G401.6 (cell line): ENCODE measurements at regions not wholly inside any gene's neighbourhood (a gene's known extent, or its start where the extent isn't known, plus 50 kb on each side); places are given as distances from the start of the nearest gene placed in this dataset.

Experiments used
- FAIRE-seq: peaks from 2 replicates; lab custom pipeline; 2012; peaks lifted over from hg19 to GRCh38; lab: Jason Lieb, UNC

DNA sequence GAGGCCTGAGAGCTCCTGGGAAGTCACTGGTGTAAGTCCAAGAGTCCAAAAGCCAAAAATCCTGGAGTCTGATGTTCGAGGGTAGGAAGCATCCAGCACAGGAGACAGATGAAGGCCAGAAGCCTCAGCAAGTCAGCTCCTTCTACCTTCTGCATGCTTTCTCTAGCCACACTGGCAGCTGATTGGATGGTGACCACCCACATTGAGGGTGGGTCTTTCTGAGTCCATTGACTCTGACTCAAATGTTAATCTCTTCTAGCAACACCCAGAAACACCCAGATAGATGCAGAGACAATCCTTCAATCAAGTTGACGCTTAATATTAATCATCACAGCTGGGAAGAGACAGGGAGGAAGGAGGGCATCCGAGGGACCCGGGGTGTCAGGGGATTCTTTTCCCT is 305.8 kb downstream of the AACS start:
- FAIRE-seq = no peak

GRCh38 chr12:125372085-125372484 is 306.9 kb downstream of the AACS start:
- no peak for FAIRE-seq

DNA sequence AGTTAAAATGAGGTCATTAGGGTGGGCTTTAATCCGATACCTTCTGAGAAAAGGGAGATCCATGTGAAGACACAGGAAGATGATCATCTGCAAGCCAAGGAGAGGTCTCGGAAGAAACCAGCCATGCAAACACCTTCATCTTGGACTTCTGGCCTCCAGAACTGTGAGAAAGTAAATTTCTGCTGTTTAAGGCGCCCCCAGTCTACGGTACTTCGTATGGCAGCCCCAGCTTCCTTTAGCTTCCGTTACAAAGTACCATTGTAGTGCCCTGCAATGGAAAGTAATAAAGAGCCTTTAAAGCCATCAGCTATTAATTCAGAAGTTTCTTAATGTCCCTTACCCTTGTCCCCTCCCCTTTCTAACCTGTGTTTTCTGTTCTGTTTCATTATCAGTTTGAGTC is 308.1 kb downstream of the AACS start:
- FAIRE-seq = no peak

DNA sequence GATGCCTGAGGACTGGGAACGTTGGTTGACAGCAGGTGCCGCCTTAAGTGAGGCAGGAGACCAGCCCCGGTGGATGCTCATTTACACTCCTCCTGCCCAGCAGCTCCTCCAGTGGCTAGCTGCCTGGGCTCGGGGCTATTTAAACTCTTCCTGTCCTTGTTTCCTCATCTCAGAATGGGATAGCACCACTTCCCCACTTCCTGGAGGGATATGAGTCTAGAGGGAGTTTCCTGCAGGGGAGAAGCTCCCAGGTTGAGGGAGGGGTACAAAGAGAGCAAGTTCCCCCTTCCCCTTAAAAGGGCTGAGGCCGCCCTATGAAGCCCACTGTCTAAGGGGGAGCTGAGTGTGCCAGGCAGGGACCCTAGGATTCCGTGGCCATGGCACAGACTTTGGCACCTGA is 311.2 kb downstream of the AACS start:
- no peak for FAIRE-seq

GRCh38 chr12:125377093-125377492 is 311.9 kb downstream of the AACS start:
- FAIRE-seq = no peak

DNA sequence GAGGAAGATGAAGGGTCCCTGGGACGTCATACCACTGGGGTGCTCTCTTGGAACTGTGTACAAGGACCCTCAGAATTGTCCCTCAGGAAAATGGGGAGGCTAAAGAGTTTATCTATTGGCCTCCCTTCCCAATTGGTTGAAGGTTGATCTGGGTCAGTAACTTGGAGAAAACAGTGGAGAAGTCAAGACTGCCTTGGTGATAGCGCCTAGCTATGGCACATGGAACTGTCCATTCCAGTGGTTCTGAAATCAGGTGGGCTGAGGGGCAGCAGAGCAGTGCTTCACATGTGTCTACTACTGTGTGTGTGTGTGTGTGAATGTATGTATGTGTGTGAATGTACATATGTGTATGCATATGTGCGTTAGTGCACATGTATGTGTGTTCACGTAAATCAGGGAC is 316.1 kb downstream of the AACS start:
- no peak for FAIRE-seq

DNA sequence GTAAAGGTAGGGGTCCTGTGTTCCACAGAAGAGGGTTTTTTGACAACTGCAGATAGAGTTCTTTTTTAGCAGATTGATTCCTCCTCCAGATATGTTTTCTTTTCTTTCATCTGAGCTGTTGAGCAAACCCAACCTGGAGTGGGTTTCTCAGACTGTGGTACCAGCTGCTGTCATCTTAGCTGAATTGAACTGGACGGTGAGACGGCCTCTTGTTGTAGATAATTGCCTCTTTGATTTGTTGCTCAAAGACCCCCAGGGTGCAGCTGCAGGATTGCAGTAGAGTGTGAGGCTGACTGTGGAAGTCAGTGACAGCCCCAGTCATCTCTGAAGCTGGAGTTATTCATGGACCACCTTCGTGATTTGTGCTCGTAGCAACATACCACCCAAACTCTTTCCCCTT is 317.7 kb downstream of the AACS start:
- no peak for FAIRE-seq

- FAIRE-seq = no peak
Measured at GRCh38 chr12:125386652-125387051, 321.4 kb downstream of the AACS start.

- FAIRE-seq = no peak
Measured at GRCh38 chr12:125387206-125387605, 322.0 kb downstream of the AACS start.

- no peak for FAIRE-seq
Measured at GRCh38 chr12:125389061-125389697, 323.9 kb downstream of the AACS start.

GRCh38 chr12:125393569-125393968 is 328.3 kb downstream of the AACS start:
- FAIRE-seq = no peak

GRCh38 chr12:125395583-125396215 is 330.5 kb downstream of the AACS start:
- FAIRE-seq = no peak

DNA sequence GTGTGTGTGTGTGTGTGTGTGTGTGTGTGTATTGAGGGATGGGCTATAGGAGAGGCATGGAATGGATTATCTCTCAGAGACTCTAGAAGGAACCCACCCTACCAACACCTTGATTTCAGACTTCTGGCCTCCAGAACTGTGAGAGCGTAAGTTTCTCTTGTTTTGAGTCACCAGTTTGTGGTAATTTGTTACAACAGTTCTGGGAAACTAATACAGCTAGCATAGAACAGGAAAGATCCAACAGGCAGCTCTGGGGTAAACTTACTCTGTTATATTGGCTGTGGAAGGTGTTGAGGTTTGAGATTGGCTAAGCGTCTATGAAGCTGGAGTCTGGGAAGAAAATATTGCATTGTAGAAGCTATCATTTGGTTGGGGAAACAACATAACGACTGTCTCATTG is 334.3 kb downstream of the AACS start:
- no peak for FAIRE-seq

GRCh38 chr12:125402874-125403789 is 337.9 kb downstream of the AACS start:
- FAIRE-seq = peak; percentile 83

DNA sequence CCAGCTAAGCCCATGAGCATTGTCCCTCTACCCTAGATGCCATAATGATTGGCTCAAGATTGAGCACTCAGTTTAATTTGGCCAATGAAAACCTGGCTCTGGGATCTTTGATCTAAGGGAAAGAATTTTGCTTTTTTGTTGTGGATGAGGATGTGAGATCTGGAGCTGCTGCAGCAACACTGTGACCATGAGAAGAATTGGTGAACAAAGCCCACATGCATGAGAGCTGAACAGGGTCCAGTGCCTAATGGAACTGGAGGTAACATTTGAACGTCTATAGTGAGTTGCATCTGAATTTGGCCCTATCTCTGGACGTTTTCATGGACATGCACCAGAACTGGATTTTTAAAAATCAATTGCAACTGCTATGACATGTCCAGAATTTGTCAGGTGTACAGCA is 338.6 kb downstream of the AACS start:
- FAIRE-seq = no peak

DNA sequence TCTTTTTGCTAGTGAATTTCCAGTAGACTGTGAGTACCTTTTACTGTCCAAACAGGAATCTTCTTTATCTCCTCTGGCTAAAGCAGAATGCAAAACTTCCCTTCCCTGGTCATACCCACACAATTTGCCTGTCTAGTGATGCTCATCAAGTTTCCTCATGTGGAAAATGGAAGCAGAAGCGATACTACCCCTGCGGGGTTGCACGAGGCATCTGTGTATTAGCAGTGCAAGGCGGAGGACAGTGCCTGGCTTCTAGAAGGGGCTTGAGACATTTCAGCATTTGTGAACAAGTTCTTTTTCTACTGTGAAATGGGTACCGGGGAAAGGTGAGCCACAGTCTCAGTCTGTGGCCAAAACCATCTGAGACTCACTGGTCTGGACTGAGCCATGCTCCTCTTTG is 340.9 kb downstream of the AACS start:
- FAIRE-seq = no peak

GRCh38 chr12:125408718-125409117 is 343.5 kb downstream of the AACS start:
- no peak for FAIRE-seq

DNA sequence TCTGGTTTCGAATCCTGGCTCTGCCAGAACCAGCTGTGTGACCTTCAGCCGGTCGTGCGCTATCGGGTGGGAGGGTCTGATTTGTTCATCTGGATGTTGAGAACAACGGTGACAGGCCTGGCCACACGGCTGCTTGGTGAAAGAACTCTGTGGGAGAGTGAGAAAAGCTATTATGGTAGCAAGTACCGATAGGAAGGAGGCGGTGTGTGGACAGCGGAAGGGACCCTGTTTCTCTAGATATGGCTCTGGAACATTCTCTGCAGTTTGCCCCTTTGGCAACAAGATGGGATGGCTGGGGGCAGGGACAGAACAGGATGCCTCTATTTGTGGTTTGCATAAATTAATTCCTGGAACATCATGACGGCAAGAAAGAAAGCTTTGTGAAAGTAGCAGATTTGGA is 347.3 kb downstream of the AACS start:
- FAIRE-seq = no peak

DNA sequence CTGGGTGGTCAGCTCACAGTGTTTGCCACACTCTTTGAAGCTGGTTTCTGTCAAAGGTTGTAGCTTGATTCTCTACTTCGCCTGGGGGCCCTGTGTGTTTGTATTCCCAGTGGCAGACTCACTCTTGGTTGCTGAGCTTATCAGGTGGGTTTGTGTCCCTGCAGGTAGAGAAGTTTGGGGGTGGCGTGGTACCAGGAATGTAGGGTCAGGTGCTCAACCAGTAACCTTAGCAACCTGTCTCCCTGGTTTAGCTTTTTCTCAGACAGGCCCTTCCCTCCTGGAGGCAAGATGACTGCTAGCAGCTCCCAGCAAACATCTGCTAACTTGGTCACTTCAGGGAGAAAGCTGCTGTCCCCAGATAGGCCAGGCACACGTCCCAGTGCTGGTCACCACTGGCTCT is 352.2 kb downstream of the AACS start:
- FAIRE-seq = no peak

GRCh38 chr12:125418902-125419564 is 353.8 kb downstream of the AACS start:
- FAIRE-seq = no peak

GRCh38 chr12:125424909-125425308 is 359.7 kb downstream of the AACS start:
- no peak for FAIRE-seq

- FAIRE-seq = no peak
Measured at GRCh38 chr12:125431516-125431915, 366.3 kb downstream of the AACS start.

- no peak for FAIRE-seq
Measured at GRCh38 chr12:125434131-125434530, 368.9 kb downstream of the AACS start.
